Middle frontal gyrus (tissue), 1 donor: ENCODE measurements at regions not wholly inside any gene's neighbourhood (a gene's known extent, or its start where the extent isn't known, plus 50 kb on each side); places are given as distances from the start of the nearest gene placed in this dataset.

Source experiments
- DNase-seq: peaks from one replicate; pipeline ENCODE4 v3.0.0-alpha.2; 2015; ENCODE audit warnings: low spot score; ENCODE audit errors: extremely low spot score

GRCh38 chr13:76750126-76750525 is 136.1 kb downstream of the KCTD12 start:
- DNase-seq: no peak

GRCh38 chr13:76745261-76746200 is 140.7 kb downstream of the KCTD12 start:
- no peak for DNase-seq

- DNase-seq: no peak
Measured at GRCh38 chr13:76741624-76742023, 144.6 kb downstream of the KCTD12 start.

GRCh38 chr13:76741046-76741445 is 145.2 kb downstream of the KCTD12 start:
- no peak for DNase-seq

GRCh38 chr13:76738616-76739015 is 147.6 kb downstream of the KCTD12 start:
- DNase-seq: no peak

- no peak for DNase-seq
Measured at GRCh38 chr13:76737526-76737925, 148.7 kb downstream of the KCTD12 start.

- no peak for DNase-seq
Measured at GRCh38 chr13:76735641-76736040, 150.6 kb downstream of the KCTD12 start.

- no peak for DNase-seq
Measured at GRCh38 chr13:76733671-76734070, 152.5 kb downstream of the KCTD12 start.

- DNase-seq: no peak
Measured at GRCh38 chr13:76732367-76732766, 153.8 kb downstream of the KCTD12 start.

- DNase-seq: no peak
Measured at GRCh38 chr13:76730220-76730619, 156.0 kb downstream of the KCTD12 start.

GRCh38 chr13:76729691-76730090 is 156.5 kb downstream of the KCTD12 start:
- DNase-seq: no peak

GRCh38 chr13:76725896-76726295 is 160.3 kb downstream of the KCTD12 start:
- DNase-seq: no peak

- no peak for DNase-seq
Measured at GRCh38 chr13:76725211-76725610, 161.0 kb downstream of the KCTD12 start.

- DNase-seq: no peak
Measured at GRCh38 chr13:76724421-76724820, 161.8 kb downstream of the KCTD12 start.

- no peak for DNase-seq
Measured at GRCh38 chr13:76723551-76724232, 162.5 kb downstream of the KCTD12 start.

GRCh38 chr13:76722782-76723181 is 163.4 kb downstream of the KCTD12 start:
- no peak for DNase-seq

- no peak for DNase-seq
Measured at GRCh38 chr13:76720821-76721220, 165.4 kb downstream of the KCTD12 start.

GRCh38 chr13:76720416-76720815 is 165.8 kb downstream of the KCTD12 start:
- no peak for DNase-seq

- DNase-seq: no peak
Measured at GRCh38 chr13:76719955-76720354, 166.2 kb downstream of the KCTD12 start.

- DNase-seq: no peak
Measured at GRCh38 chr13:76717092-76717491, 169.1 kb downstream of the KCTD12 start.

GRCh38 chr13:76715621-76716020 is 170.6 kb downstream of the KCTD12 start:
- no peak for DNase-seq

- DNase-seq: no peak
Measured at GRCh38 chr13:76715075-76715474, 171.1 kb downstream of the KCTD12 start.

- DNase-seq: no peak
Measured at GRCh38 chr13:76713280-76713679, 172.9 kb downstream of the KCTD12 start.
